H1 (cell line): ENCODE measurements at regions not wholly inside any gene's neighbourhood (a gene's known extent, or its start where the extent isn't known, plus 50 kb on each side); places are given as distances from the start of the nearest gene placed in this dataset.

Experiments used
- CTCF ChIA-PET: fragments of 300-600 bp; sonication (Branson Sonifier 250); formaldehyde crosslinking; loops from one replicate; lab custom pipeline; 2021; ENCODE audit not compliant: partially characterized antibody; lab: Charles Lee
- POLR2A ChIA-PET: fragments of 300-600 bp; sonication (Branson Sonifier 250); formaldehyde crosslinking; loops from one replicate; lab custom pipeline; 2021; ENCODE audit warnings: inconsistent platforms; ENCODE audit not compliant: partially characterized antibody; lab: Charles Lee
- DNase-seq, 2 experiments: peaks; one replicate each; pipeline versions ENCODE4 v3.0.0 to v3.0.0-alpha.2; 2010 to 2022; ENCODE audit warnings: low spot score in 2 of 2, low read depth in 1 of 2, mixed read lengths in 1 of 2
- FAIRE-seq: peaks from 2 replicates; lab custom pipeline; 2011; peaks lifted over from hg19 to GRCh38; lab: Jason Lieb, UNC
- H2AFZ ChIP-seq: 2 replicates; pipeline ENCODE4 v1.8.1; 2012; ENCODE audit warnings: low read length, inconsistent platforms
- H2AK5ac ChIP-seq: 2 replicates; pipeline ENCODE4 v1.6.1; 2013; ENCODE audit warnings: low read depth, low read length
- H2BK120ac ChIP-seq: replicated peaks from 2 replicates; pipeline ENCODE3; 2013; ENCODE audit warnings: low read depth, low read length, inconsistent platforms
- H2BK12ac ChIP-seq: 2 replicates; pipeline ENCODE4 v1.6.1; 2013; ENCODE audit warnings: low read depth, low read length
- H2BK15ac ChIP-seq: 2 replicates; pipeline ENCODE4 v1.6.1; 2013; ENCODE audit warnings: low read length
- H2BK20ac ChIP-seq: 2 replicates; pipeline ENCODE4 v1.6.1; 2013; ENCODE audit warnings: low read length
- H2BK5ac ChIP-seq: 2 replicates; pipeline ENCODE4 v1.6.1; 2013; ENCODE audit warnings: low read depth, low read length
- H3K14ac ChIP-seq: 2 replicates; pipeline ENCODE4 v1.6.1; 2013; ENCODE audit warnings: inconsistent platforms; ENCODE audit not compliant: insufficient read length
- H3K18ac ChIP-seq: 2 replicates; pipeline ENCODE4 v1.6.1; 2013; ENCODE audit warnings: low read length; ENCODE audit errors: extremely low read depth
- H3K23ac ChIP-seq: 2 replicates; pipeline ENCODE4 v1.6.1; 2013; ENCODE audit warnings: inconsistent platforms; ENCODE audit not compliant: insufficient read length
- H3K23me2 ChIP-seq: 2 replicates; pipeline ENCODE4 v1.6.1; 2013; ENCODE audit warnings: low read depth, low read length
- H3K27ac ChIP-seq: 2 replicates; pipeline ENCODE4 v1.6.1; 2011; ENCODE audit warnings: low read depth, low read length, inconsistent platforms
- H3K27me3 ChIP-seq, 4 experiments: replicated peaks in 1 of 4; 1 replicate in 1 of 4; 2 replicates in 3 of 4; pipeline versions ENCODE4 v1.6.1 to v1.8.1; 2011 to 2013; ENCODE audit warnings: low read length in 3 of 4, mild to moderate bottlenecking in 3 of 4, inconsistent platforms in 2 of 4, mixed read lengths in 2 of 4, moderate library complexity in 1 of 4; ENCODE audit not compliant: control insufficient read depth in 3 of 4, insufficient read depth in 3 of 4; ENCODE audit errors: extremely low read depth in 1 of 4
- H3K36me3 ChIP-seq, 4 experiments: 2 replicates each; pipeline versions ENCODE4 v1.6.1 to v1.8.1; 2011 to 2013; ENCODE audit warnings: mild to moderate bottlenecking in 4 of 4, low read length in 3 of 4, moderate library complexity in 2 of 4, control low read depth in 1 of 4, inconsistent platforms in 1 of 4; ENCODE audit not compliant: insufficient read depth in 4 of 4, control insufficient read depth in 2 of 4
- H3K4ac ChIP-seq: replicated peaks from 2 replicates; pipeline ENCODE3; 2013; ENCODE audit warnings: low read length, low read depth, mixed read lengths, inconsistent platforms; ENCODE audit not compliant: insufficient read length
- H3K4me1 ChIP-seq, 4 experiments: replicated peaks in 1 of 4; 1 replicate in 1 of 4; 2 replicates in 3 of 4; pipeline versions ENCODE4 v1.6.1 to v1.8.1; 2011 to 2013; ENCODE audit warnings: low read length in 3 of 4, inconsistent platforms in 2 of 4, mixed read lengths in 1 of 4; ENCODE audit not compliant: insufficient read depth in 4 of 4, control insufficient read depth in 3 of 4
- H3K4me2 ChIP-seq, 2 experiments: 2 replicates each; pipeline versions ENCODE4 v1.6.1 to v1.8.1; 2011 to 2013; ENCODE audit warnings: low read depth in 2 of 2, low read length in 2 of 2, control low read depth in 1 of 2, inconsistent platforms in 1 of 2, mild to moderate bottlenecking in 1 of 2; ENCODE audit not compliant: insufficient read depth in 1 of 2
- H3K4me3 ChIP-seq, 4 experiments: fragments of 200-600, 300-600 bp in 1 of 4; sonication (generic), shearing (Covaris generic), sonication (Bioruptor Twin) in 1 of 4; 2 replicates each; pipeline versions ENCODE4 v1.5.1 to v1.8.1; 2011 to 2016; ENCODE audit warnings: low read length in 4 of 4, low read depth in 3 of 4, control low read depth in 2 of 4, inconsistent platforms in 2 of 4, mild to moderate bottlenecking in 2 of 4, mixed read lengths in 1 of 4, moderate library complexity in 1 of 4; ENCODE audit not compliant: insufficient read depth in 2 of 4; ENCODE audit errors: extremely low read depth in 1 of 4
- H3K56ac ChIP-seq: replicated peaks from 2 replicates; pipeline ENCODE3; 2013; ENCODE audit warnings: low read depth, mild to moderate bottlenecking, mixed read lengths, low read length, inconsistent platforms; ENCODE audit not compliant: insufficient read length
- H3K79me1 ChIP-seq: 2 replicates; pipeline ENCODE4 v1.6.1; 2013; ENCODE audit warnings: low read depth, low read length, control low read depth
- H3K79me2 ChIP-seq, 2 experiments: 2 replicates each; pipeline versions ENCODE4 v1.6.1 to v1.8.1; 2012 to 2013; ENCODE audit warnings: low read length in 2 of 2, mild to moderate bottlenecking in 2 of 2, inconsistent platforms in 1 of 2; ENCODE audit not compliant: insufficient read depth in 2 of 2, control insufficient read depth in 1 of 2
- H3K9ac ChIP-seq, 4 experiments: replicated peaks in 1 of 4; 1 replicate in 1 of 4; 2 replicates in 3 of 4; pipeline versions ENCODE4 v1.6.1 to v1.8.1; 2011 to 2013; ENCODE audit warnings: low read depth in 3 of 4, low read length in 3 of 4, control low read depth in 2 of 4, mild to moderate bottlenecking in 2 of 4, moderate library complexity in 2 of 4, inconsistent platforms in 1 of 4; ENCODE audit errors: extremely low read depth in 1 of 4
- H3K9me3 ChIP-seq, 2 experiments: 2 replicates each; pipeline versions ENCODE4 v1.6.1 to v1.8.1; 2012 to 2013; ENCODE audit warnings: mild to moderate bottlenecking in 2 of 2, moderate library complexity in 2 of 2, control low read depth in 1 of 2, inconsistent platforms in 1 of 2, low read depth in 1 of 2, low read length in 1 of 2, mixed read lengths in 1 of 2; ENCODE audit not compliant: insufficient read depth in 2 of 2
- H4K20me1 ChIP-seq, 2 experiments: replicated peaks in 1 of 2; 2 replicates each; pipeline versions ENCODE3 to v1.8.1; 2011 to 2013; ENCODE audit warnings: inconsistent platforms in 2 of 2, low read length in 2 of 2, mild to moderate bottlenecking in 1 of 2; ENCODE audit not compliant: insufficient read depth in 2 of 2, control insufficient read depth in 1 of 2
- H4K5ac ChIP-seq: 2 replicates; pipeline ENCODE4 v1.6.1; 2013; ENCODE audit warnings: low read length, low read depth, mixed read lengths, inconsistent platforms; ENCODE audit not compliant: insufficient read length
- H4K8ac ChIP-seq: 2 replicates; pipeline ENCODE4 v1.8.0; 2013; ENCODE audit warnings: mild to moderate bottlenecking, moderate library complexity, low read length, inconsistent platforms; ENCODE audit not compliant: insufficient read depth; ENCODE audit errors: extremely low read depth
- H4K91ac ChIP-seq: replicated peaks from 2 replicates; pipeline ENCODE3; 2013; ENCODE audit warnings: low read length, mixed read lengths, inconsistent platforms; ENCODE audit not compliant: insufficient read length
- GTF2F1 ChIP-seq: IDR thresholded peaks from 2 replicates; pipeline ENCODE4 v1.6.1; 2012; ENCODE audit warnings: low read depth, low read length, improper control_type of control experiment, borderline replicate concordance
- JUN ChIP-seq: IDR thresholded peaks from 2 replicates; pipeline ENCODE4 v1.6.1; 2011; ENCODE audit warnings: low read depth, mild to moderate bottlenecking, improper control_type of control experiment, low read length
- JUND ChIP-seq: IDR thresholded peaks from 2 replicates; pipeline ENCODE4 v1.6.1; 2011; ENCODE audit warnings: mild to moderate bottlenecking, improper control_type of control experiment, low read length
- KDM1A ChIP-seq: fragments of 200-600, 300-600 bp; sonication (generic); IDR thresholded peaks from 2 replicates; pipeline ENCODE4 v1.7.1; 2016; ENCODE audit warnings: mild to moderate bottlenecking, low read length, borderline replicate concordance
- RAD21 ChIP-seq, 2 experiments: IDR thresholded peaks in 1 of 2; conservative IDR thresholded peaks in 1 of 2; 2 replicates each; pipeline ENCODE4 v1.6.1; 2011; ENCODE audit warnings: low read depth in 2 of 2, low read length in 2 of 2, improper control_type of control experiment in 1 of 2, inconsistent platforms in 1 of 2, mild to moderate bottlenecking in 1 of 2, moderate library complexity in 1 of 2
- SP4 ChIP-seq: IDR thresholded peaks from 2 replicates; pipeline ENCODE4 v1.6.1; 2012; ENCODE audit warnings: low read length, inconsistent platforms
- WGBS, 2 experiments: shearing (Covaris generic) in 1 of 2; methylation state at CpG; one replicate each; pipeline versions ENCODE4 v1.1.6 to v1.1.7; 2013 to 2015; ENCODE audit warnings: low lambda C conversion rate in 2 of 2, mixed read lengths in 2 of 2, inconsistent platforms in 1 of 2, low coverage in 1 of 2, missing lambda C conversion rate in 1 of 2; ENCODE audit not compliant: insufficient replicate concordance in 2 of 2, insufficient coverage in 1 of 2, insufficient read length in 1 of 2; ENCODE audit errors: extremely low coverage in 1 of 2, missing lambda C conversion rate in 1 of 2; 5-methylcytosine and 5-hydroxymethylcytosine counted together
- TF ChIP-seq, protein P1 (sequence below): IDR thresholded peaks from 2 replicates; pipeline ENCODE4 v1.6.1; 2012; ENCODE audit warnings: inconsistent platforms

DNA sequence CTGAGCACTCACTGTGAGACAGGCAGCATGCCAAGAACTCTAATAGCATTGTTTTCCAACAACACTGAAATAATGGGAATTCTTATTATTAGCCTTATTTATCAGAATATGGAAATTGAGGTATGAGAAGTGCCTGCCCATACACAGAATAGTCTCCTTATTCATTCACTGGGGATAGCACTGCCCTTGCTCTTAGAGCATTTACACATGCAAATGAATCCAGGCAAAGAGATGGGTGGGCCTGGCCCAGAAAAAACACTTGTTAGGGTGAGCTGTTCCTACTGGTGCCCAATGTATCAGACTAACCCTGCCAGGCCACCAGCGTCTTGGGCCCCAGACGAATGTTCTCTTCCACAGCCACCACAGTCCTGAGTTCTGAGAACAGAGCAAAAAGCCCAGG, 112.9 kb downstream of the TUBA3C start:
- no peaks in the 10 kb centered on the region for H3K79me2 ChIP-seq
- H2BK20ac ChIP-seq, result no peak overlapping the region
- H3K4me3 ChIP-seq, result no peak overlapping the region
- no peak overlapping the region for H2AFZ ChIP-seq
- peaks cover 0 to 3% of the 10 kb centered on the region in 2 experiments for H4K20me1 ChIP-seq
- DNase-seq (no peak), FAIRE-seq (no peak)
- no peak overlapping the region for H4K91ac ChIP-seq
- H2BK5ac ChIP-seq, result no peak overlapping the region
- H3K14ac ChIP-seq, result no peak overlapping the region
- no peaks in the 10 kb centered on the region for H3K79me1 ChIP-seq
- H3K18ac ChIP-seq, result no peak overlapping the region
- no peak overlapping the region for H2BK15ac ChIP-seq
- peaks cover 53 to 78% of the 10 kb centered on the region in 2 experiments for H3K9me3 ChIP-seq
- ChIA-PET POLR2A (no interaction called here), CTCF (no interaction called here)
- H2BK12ac ChIP-seq, result no peak overlapping the region
- H3K23ac ChIP-seq, result no peak overlapping the region
- no peak overlapping the region for H3K56ac ChIP-seq
- H3K23me2 ChIP-seq, result peaks cover 8% of the 10 kb centered on the region; the same call in 1 of the 2 replicates
- no peaks in the 10 kb centered on the region for H3K27me3 ChIP-seq
- no peak overlapping the region for H3K9ac ChIP-seq
- H4K5ac ChIP-seq, result no peak overlapping the region
- H3K36me3 ChIP-seq, result no peaks in the 10 kb centered on the region
- H2BK120ac ChIP-seq, result no peak overlapping the region
- H3K4ac ChIP-seq, result no peak overlapping the region
- H4K8ac ChIP-seq, result no peak overlapping the region
- H2AK5ac ChIP-seq, result no peak overlapping the region
- H3K4me1 ChIP-seq, result no peaks in the 10 kb centered on the region
- TF ChIP-seq GTF2F1, result no peak
- TF ChIP-seq, protein P1, sequence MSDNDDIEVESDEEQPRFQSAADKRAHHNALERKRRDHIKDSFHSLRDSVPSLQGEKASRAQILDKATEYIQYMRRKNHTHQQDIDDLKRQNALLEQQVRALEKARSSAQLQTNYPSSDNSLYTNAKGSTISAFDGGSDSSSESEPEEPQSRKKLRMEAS, result no peak
- no peak for TF ChIP-seq JUN
- TF ChIP-seq SP4, result no peak
- TF ChIP-seq JUND, result no peak
- TF ChIP-seq RAD21 (IDR thresholded peaks at IDR 0.05 in 1 of 2, conservative IDR thresholded peaks at IDR 0.05 in 1 of 2; ENCODE audit: low read depth in 2 of 2, low read length in 2 of 2), result no peak
- TF ChIP-seq KDM1A, result no peak
- H3K4me2 ChIP-seq, result no peak overlapping the region
- 56% methylated on average over 2 of the region's 2 CpGs; no CpG with 5 or more reads in 1 of the 2 experiments for WGBS, 2 experiments
- no peak overlapping the region for H3K27ac ChIP-seq
